ENCODE measurements at regions not wholly inside any gene's neighbourhood (a gene's known extent, or its start where the extent isn't known, plus 50 kb on each side); places are given as distances from the start of the nearest gene placed in this dataset.

- TF ChIP-seq, protein P1, sequence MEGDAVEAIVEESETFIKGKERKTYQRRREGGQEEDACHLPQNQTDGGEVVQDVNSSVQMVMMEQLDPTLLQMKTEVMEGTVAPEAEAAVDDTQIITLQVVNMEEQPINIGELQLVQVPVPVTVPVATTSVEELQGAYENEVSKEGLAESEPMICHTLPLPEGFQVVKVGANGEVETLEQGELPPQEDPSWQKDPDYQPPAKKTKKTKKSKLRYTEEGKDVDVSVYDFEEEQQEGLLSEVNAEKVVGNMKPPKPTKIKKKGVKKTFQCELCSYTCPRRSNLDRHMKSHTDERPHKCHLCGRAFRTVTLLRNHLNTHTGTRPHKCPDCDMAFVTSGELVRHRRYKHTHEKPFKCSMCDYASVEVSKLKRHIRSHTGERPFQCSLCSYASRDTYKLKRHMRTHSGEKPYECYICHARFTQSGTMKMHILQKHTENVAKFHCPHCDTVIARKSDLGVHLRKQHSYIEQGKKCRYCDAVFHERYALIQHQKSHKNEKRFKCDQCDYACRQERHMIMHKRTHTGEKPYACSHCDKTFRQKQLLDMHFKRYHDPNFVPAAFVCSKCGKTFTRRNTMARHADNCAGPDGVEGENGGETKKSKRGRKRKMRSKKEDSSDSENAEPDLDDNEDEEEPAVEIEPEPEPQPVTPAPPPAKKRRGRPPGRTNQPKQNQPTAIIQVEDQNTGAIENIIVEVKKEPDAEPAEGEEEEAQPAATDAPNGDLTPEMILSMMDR (IDR thresholded peaks at IDR 0.05): no peak
- TF ChIP-seq POLR2A (IDR thresholded peaks at IDR 0.05): no peak
- ATAC-seq: no peak
- no peaks in the 10 kb centered on the region for H3K27me3 ChIP-seq
- DNase-seq: no peak
- no peak overlapping the region for H3K27ac ChIP-seq
- no peaks in the 10 kb centered on the region for H3K36me3 ChIP-seq
- 74 to 97% (median 83%) methylated on average over 2 of the region's 2 CpGs for WGBS, 4 donors
- H3K9me3 ChIP-seq: no peaks in the 10 kb centered on the region
- H3K4me3 ChIP-seq: no peak overlapping the region
- H3K4me1 ChIP-seq: no peaks in the 10 kb centered on the region
- intact Hi-C loops (cut with DNase I): loop anchor here in 1 of 10 donors (5.0 kb wide), 1 partner anchor 342 kb away; no protein-coding TSS in a partner anchor
Measured at GRCh38 chr16:80019395-80019794, 418.9 kb upstream of the MAF start.

DNA sequence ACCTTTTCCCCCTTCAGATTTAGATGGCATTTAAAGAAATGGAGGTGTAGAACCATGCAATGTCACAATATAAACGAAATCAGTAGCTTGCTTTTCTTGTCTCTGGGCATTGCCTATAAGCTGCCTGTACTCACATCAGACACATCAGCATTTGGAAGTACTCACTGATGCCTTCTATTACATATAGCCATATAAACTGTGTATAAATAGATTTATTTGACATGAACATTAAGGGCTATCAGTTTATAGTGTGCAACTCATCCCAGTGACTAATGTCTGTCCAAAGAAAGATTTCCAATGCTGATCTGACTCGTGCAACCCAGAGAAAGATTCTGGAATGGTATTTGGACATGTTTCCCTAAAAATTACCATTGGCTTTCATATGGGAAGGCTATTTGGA is 417.9 kb upstream of the MAF start:
- H3K36me3 ChIP-seq: no peaks in the 10 kb centered on the region
- intact Hi-C loops (cut with DNase I): loop anchor here in 1 of 10 donors (5.0 kb wide), 1 partner anchor 341 kb away; no protein-coding TSS in a partner anchor
- WGBS, 4 donors: 64 to 81% (median 73%) methylated on average over 2 of the region's 2 CpGs
- no peak overlapping the region for H3K4me3 ChIP-seq
- H3K4me1 ChIP-seq: no peaks in the 10 kb centered on the region
- no peaks in the 10 kb centered on the region for H3K27me3 ChIP-seq
- TF ChIP-seq POLR2A (IDR thresholded peaks at IDR 0.05): no peak
- TF ChIP-seq, protein P1 (IDR thresholded peaks at IDR 0.05): no peak
- no peaks in the 10 kb centered on the region for H3K9me3 ChIP-seq
- ATAC-seq: no peak
- no peak for DNase-seq
- no peak overlapping the region for H3K27ac ChIP-seq

- Histone ChIP-seq H3K36me3 (no peaks in the 10 kb centered on the region), H3K9me3 (no peaks in the 10 kb centered on the region), H3K4me1 (no peaks in the 10 kb centered on the region), H3K27me3 (no peaks in the 10 kb centered on the region), H3K4me3 (no peak overlapping the region), H3K27ac (no peak overlapping the region)
- DNase-seq (no peak), ATAC-seq (no peak)
- 85 to 88% (median 85%) methylated on average over 9 of the region's 9 CpGs for WGBS, 4 donors
- TF ChIP-seq, protein P1 (IDR thresholded peaks at IDR 0.05): no peak
- TF ChIP-seq POLR2A (IDR thresholded peaks at IDR 0.05): no peak
- intact Hi-C loops (cut with DNase I): loop anchor here in 1 of 10 donors (5.0 kb wide), 1 partner anchor 340 kb away; no protein-coding TSS in a partner anchor
Measured at GRCh38 chr16:80016731-80017326, 416.3 kb upstream of the MAF start.

DNA sequence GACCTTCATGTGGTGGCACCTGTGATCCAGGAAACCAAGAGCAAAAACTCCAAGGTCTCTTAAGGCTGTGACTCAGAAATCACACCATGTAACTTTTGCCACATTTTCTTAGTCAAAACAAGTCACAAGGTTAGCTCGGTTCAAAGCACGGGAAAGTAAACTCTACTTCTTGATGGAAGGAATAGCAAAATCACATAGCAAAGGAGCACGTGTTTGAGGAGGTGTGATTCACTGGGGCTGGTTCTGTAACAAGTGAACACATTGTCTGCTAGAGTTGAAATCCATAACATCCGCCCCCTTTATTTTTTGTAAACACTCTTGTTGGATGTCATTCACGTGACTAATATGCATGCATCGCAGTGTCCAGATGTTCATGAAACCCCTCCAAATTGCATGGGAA is 415.0 kb upstream of the MAF start:
- Histone ChIP-seq H3K27ac (no peak overlapping the region), H3K36me3 (no peaks in the 10 kb centered on the region), H3K4me1 (no peaks in the 10 kb centered on the region), H3K27me3 (no peaks in the 10 kb centered on the region), H3K9me3 (no peaks in the 10 kb centered on the region), H3K4me3 (no peak overlapping the region)
- ATAC-seq: no peak
- intact Hi-C loops (cut with DNase I): loop anchor here in 1 of 10 donors (5.0 kb wide), 1 partner anchor 338 kb away; no protein-coding TSS in a partner anchor
- 85 to 88% (median 86%) methylated on average over 6 of the region's 6 CpGs for WGBS, 4 donors
- DNase-seq: no peak
- TF ChIP-seq, protein P1 (IDR thresholded peaks at IDR 0.05): no peak
- no peak for TF ChIP-seq POLR2A (IDR thresholded peaks at IDR 0.05)
